D721Med (cell line): ENCODE measurements at regions not wholly inside any gene's neighbourhood (a gene's known extent, or its start where the extent isn't known, plus 50 kb on each side); places are given as distances from the start of the nearest gene placed in this dataset.
"Not testable (repeated sequence)": the region's sequence is repeated elsewhere in the genome, so short reads cannot be mapped to it uniquely, and the experiment has no call there.

Experiments
- DNase-seq: peaks from one replicate; pipeline ENCODE4 v3.0.0; 2011; ENCODE audit warnings: low spot score; ENCODE audit not compliant: insufficient read length
- FAIRE-seq: peaks from 2 replicates; lab custom pipeline; 2011; peaks lifted over from hg19 to GRCh38; lab: Jason Lieb, UNC
- TF ChIP-seq, protein P1 (sequence below): IDR thresholded peaks from 2 replicates; pipeline ENCODE4 v1.5.1; 2012; ENCODE audit warnings: mild to moderate bottlenecking, control low read depth; ENCODE audit not compliant: insufficient read depth; ENCODE audit errors: missing control alignments

DNA sequence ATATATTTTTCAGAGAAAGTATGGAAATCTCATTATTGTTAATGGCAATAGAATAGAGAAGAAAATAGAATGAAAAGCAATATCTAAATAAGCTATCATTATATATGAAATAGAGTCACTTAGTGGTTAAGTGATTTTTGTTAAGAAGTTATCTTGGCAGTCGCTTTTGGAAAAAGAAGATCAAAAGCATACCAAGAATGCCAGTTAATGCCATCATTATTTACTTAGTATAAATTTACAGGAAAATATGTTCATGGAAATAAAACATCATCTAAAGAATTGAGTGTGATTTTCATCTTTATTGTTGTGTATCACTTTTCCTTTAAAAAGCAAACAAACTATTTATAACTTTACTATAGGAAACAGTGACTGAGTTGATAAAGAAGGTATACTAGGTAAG, 85.3 kb upstream of the GPR101 start:
- DNase-seq (no peak), FAIRE-seq (no peak)
- TF ChIP-seq, protein P1, sequence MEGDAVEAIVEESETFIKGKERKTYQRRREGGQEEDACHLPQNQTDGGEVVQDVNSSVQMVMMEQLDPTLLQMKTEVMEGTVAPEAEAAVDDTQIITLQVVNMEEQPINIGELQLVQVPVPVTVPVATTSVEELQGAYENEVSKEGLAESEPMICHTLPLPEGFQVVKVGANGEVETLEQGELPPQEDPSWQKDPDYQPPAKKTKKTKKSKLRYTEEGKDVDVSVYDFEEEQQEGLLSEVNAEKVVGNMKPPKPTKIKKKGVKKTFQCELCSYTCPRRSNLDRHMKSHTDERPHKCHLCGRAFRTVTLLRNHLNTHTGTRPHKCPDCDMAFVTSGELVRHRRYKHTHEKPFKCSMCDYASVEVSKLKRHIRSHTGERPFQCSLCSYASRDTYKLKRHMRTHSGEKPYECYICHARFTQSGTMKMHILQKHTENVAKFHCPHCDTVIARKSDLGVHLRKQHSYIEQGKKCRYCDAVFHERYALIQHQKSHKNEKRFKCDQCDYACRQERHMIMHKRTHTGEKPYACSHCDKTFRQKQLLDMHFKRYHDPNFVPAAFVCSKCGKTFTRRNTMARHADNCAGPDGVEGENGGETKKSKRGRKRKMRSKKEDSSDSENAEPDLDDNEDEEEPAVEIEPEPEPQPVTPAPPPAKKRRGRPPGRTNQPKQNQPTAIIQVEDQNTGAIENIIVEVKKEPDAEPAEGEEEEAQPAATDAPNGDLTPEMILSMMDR, result no peak

DNA sequence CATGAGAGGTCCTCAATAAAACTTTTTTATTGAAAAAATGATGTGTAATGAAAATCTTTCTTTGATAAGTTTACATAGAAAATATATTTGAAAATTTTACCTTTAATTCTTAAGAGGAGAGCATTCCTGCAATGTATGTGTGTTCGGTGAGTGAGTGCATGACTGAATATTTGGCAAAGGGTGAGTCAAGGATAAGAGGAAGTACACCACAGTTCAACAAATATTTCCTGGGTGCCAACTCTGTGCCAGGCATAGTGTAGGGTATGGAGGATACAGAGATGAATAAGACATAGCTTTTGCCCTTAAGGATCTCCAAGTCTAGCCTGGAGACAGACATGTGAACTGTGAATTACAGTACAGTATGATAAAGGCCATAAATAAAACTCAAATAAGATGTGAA, 84.7 kb upstream of the GPR101 start:
- no peak for FAIRE-seq

DNA sequence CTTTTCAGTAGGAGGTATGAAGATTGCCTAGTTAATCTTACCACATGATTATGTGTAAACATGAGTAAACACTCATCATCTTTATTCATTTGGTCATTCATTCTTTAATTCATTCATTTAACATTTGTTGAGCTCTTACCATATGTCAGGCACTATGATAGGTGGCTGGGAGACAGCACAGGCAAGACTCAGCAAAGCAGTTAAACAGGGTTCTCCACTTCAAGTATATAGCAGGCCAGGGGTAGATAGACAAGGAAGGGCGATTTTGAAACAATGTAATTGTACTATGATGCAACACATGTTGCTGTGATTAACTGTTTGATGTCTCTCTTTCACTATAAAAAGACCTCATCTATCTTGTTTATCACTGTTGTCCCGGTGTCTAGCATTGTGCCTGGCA, 84.3 kb upstream of the GPR101 start:
- DNase-seq (no peak), FAIRE-seq (no peak)
- TF ChIP-seq, protein P1, result no peak

More for the DNA sequence above, 84.7 kb upstream of the GPR101 start:
- DNase-seq, result no peak
- TF ChIP-seq, protein P1, result no peak

DNA sequence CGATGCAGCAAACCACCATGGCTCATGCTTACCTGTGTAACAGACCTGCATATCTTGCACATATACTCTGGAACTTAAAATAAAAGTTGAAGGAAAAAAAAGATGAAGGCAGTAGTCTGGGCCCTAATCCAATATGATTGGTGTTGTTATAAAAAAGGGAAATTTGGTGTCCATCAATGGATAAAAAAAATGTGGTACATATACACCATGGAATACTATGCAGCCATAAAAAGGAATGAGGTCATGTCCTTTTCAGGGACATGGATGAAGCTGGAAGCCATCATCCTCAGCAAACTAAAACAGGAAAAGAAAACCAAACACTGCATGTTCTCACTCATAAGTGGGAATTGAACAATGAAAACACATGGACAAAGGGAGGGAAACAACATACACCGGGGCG, 74.1 kb upstream of the GPR101 start:
- DNase-seq, FAIRE-seq: not testable (repeated sequence)

DNA sequence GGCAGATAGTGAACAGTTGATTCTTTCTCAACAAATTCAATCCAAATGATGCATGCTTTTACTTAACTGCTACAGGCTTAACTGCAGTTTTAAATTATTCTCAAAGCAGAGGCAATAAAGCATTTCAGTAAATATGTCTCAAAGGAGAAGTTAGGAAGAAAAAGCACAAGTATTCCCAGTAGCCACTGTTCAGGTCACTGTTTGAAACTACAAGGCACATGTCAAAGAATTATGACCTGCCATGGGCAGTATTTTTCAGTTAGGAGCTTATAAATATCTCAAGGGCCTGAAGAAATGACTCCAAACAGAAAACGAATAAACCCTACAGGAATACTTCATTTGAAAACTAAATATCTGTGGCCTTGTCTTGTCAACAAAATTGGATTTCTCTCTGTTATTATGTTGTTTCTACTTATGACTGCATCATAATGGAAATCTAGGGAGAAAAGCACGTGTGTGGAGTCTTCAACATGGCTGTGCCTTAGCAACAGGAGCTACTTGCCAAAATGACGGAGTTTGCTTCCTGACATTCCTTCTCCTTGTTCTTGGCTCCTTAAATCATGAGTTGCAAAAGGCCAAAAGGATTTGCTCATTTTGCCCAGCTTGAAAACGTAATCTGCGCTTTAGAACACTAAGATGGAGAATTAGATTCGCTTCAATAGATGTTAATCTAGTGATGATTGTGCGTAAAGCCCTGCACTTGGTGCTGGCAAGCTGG, 67.6 kb upstream of the GPR101 start:
- DNase-seq (no peak), FAIRE-seq (no peak)
- TF ChIP-seq, protein P1, result no peak
